ENCODE measurements at regions not wholly inside any gene's neighbourhood (a gene's known extent, or its start where the extent isn't known, plus 50 kb on each side); places are given as distances from the start of the nearest gene placed in this dataset.

DNA sequence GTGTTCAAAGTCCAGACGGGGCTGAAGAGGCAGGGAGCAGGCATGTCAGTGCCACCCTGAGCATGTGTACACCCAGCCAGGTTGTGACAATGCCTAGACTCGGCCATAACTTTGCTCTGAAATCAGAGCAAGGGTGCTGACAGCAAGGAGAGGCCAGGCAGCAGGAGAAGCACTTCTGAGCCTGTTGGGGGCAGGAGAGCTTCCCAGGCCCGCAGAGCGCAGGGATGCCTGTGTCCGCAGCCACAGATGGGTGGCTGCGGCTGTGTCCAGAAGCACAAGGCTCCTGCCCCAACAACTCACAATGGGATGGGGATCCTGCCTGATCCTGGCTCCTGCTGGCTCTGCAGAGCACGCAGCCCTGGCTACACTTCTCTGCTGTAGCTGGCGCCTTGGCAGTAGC lies 373.9 kb downstream of the CHSY3 start:
- no peak for ATAC-seq
- DNase-seq (ENCODE audit: low spot score) = no peak

DNA sequence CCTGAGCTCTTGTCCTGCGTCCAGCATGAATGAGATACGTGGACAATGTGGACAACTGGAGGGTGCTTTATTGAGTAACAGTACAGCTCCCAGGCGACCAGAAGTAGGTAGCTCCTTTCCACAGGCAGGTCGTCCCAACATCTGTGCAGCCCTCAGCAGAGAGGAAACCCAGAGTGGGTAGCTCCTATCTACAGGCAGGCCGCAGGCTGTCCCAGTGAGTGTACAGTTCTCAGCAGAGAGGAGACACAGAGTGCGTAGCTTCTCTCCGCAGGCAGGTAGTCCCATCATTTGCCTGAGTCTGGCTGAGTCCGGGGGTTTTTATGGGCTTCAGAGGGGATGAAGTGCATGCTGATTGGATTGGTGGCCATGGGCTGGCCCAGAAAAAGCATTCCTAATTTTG lies 373.3 kb downstream of the CHSY3 start:
- DNase-seq (ENCODE audit: low spot score) (no peak), ATAC-seq (no peak)

DNA sequence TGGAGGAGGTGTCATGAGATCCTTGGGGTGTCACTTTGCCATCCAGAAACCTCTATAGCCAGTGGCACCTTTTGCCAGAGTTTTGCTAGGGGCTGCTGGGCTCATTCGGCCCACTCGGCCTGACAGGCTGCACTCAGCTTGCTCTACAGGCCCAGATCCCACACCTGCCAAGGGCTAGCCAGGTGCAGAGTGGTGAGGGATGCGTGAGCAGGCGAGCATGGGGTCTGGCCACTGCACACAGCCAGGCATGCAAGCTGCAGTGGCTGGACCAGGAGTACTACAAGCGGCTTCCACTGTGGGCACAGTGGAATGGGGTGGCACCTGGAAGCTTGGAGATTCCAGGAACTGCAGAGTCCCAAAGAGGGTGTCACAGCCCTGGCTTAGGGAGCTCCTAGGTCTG lies 372.7 kb downstream of the CHSY3 start:
- DNase-seq (ENCODE audit: low spot score) (no peak), ATAC-seq (no peak)

DNA sequence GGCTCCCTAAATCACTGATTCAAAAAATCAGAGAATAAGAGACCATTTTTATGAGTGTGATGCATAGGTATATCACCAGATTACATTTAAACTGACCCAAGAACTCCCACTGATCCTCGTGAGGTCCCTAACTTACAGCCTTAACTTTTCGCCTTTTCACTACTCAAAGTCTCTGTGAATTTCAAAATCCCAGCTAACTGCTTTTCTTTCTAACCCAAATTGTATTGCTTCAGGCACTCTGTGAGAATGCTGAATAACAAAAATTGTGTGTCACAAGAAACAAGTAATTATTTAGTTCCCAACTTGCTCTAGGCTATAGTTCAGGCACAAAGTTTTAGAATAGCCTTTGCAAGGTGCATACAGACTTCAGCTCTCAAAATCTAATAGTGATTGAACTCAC lies 368.6 kb downstream of the CHSY3 start:
- no peak for ATAC-seq
- DNase-seq (ENCODE audit: low spot score) = no peak

DNA sequence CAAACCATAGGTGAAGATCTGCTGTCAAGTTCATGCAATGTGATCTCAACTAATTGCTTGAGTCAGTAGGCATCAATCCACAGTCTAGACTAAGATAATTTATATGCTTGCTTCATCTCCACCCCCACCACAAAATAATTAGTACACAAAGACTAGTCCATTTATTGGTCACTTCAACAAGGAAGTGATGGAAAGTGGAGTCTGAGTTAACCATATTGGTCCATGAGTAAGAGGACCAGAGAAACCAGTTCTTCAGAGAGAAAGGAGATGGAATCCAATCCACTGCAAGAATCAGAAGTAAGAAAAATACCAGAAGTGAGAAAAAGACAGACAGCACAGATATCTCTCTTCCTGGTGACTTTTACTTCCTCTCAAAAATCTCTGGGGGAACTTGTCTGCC lies 366.5 kb downstream of the CHSY3 start:
- DNase-seq (ENCODE audit: low spot score) (no peak), ATAC-seq (no peak)

DNA sequence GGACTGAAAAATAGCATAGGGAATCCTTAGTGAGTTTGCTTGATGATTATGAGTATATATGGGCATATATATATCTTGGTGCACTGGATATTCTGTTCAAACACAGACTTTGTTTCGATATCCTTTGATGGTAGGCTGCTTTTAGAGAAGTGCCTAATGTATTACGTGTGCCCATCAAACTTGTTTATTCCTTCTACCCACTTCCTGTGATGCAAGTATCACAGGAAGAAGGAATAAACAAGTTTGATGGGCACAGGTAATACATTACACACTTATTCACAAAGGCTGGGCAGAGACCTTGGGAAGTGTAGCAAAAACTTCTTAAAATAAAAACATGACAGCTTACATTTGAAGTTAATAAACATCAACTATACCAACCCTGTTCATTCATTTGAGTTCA lies 364.2 kb downstream of the CHSY3 start:
- DNase-seq (ENCODE audit: low spot score) = no peak

DNA sequence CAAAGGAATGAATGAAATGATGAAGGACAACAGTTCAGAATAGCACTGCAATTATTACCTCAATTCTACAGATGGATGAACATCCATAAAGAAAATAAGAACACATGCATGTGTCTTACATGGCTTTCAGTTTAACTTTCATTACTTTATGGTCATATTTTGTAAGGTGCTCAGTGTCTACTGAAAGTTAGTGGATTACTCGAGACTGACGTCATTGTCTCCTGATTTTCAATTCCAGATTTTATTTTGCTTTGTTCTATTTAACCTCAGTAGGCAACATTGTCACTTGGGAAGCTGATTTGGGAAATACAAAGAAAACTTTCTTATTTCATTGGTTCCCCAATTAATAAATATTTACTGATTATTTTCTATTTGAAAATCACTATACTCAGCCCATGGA lies 363.7 kb downstream of the CHSY3 start:
- DNase-seq (ENCODE audit: low spot score) = no peak
- no peak for ATAC-seq

More for the DNA sequence above, 364.2 kb downstream of the CHSY3 start:
- no peak for ATAC-seq

DNA sequence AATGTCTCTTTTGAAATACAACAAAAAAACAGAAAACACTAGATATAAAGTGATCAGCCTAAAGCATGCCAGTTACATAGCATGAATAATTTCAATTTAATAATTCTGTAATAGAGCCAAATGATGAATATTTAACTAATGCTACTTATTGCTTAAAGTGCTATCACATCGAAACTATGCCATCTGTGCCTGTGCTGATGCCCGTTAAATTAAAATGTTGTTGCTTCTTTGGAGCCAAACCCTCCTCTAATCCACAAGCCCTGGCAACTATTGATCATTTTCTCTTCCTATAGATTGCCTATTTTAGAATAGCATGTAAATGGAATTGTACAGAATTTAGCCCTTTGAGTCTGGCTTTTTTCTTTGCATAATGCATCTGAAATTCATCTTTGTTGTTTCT lies 356.2 kb downstream of the CHSY3 start:
- DNase-seq (ENCODE audit: low spot score) (no peak), ATAC-seq (no peak)

DNA sequence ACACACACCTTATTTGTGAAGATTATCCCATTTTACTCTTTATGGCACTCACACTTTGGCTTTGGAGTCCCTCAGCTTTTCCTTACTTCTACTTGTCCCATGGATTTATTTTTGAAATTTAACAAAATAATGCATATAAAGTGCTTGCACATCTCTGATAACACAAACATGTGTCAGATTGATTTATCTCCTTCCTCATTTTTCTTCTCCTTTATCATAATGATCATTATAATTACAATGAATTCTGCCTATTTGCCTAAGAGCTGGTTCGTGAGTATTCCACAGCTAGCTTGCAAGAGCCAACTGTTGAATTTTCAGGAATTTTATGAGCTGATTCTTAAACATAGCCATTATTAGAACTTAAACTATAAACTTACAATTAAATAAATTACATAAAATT lies 347.7 kb downstream of the CHSY3 start:
- ATAC-seq = no peak

DNA sequence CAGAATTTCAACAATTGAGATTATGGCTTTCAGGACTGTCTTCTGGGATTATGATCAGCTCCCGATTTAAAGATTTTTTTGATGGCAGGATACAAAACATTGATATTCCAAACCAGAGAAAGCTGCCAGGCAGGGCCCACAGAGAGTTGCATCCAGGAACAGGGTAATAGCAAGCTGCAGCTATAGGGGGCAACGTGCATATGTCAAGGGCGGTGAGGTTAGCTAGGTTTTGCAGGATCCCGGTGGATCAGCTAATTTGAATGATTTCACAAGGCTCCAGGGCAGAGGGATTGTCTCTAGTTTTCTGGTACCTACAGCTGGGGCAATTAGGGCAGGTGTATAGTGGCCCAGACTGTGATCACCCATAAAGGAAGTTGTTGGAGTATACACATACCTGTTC lies 339.4 kb downstream of the CHSY3 start:
- ATAC-seq = no peak
- DNase-seq (ENCODE audit: low spot score) = no peak

More for the DNA sequence above, 347.7 kb downstream of the CHSY3 start:
- no peak for DNase-seq (ENCODE audit: low spot score)

DNA sequence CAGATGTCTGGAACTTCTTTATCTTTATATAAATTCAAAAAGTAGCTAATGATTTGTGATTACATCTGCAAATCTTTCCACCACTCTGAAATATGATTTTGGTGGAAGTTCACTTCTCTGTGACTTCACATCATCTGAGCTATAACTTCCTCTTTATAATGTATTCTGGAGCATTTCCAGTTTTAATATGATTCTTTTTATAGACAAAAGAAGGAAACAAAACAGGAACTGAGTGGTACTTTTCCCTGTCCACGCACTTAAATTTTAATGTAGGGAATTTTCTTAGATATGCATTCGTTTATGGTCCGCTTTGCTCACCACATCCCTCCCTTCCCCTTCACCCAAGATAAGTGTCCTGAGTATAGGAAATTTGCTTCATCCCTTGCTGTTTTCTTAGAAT lies 333.5 kb downstream of the CHSY3 start:
- DNase-seq (ENCODE audit: low spot score) = no peak
- ATAC-seq = no peak

Data from left lobe of liver (tissue), 2 donors.